ENCODE measurements at regions not wholly inside any gene's neighbourhood (a gene's known extent, or its start where the extent isn't known, plus 50 kb on each side); places are given as distances from the start of the nearest gene placed in this dataset.

DNA sequence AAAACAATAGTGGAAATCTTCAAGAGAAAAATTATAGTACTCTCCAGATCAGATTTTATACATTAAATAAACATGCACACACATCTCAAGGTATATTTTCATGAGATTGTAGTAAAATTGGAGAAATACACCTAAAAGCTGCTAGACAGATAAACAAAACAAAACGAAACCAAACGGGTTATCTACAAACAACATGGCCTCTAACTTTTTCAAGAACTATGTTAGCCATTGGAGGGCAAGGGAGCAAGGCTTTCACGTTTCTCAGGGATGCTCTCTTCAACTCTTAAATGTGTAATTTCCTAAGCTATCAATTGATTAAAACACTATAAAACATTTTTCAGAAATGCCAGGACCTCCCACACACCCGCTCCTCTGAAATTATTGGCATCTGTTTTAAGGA, 1262.4 kb upstream of the PCDH20 start:
- H3K4me3 Mint-ChIP-seq = no peak overlapping the region
- H3K27ac Mint-ChIP-seq = no peak overlapping the region
- Histone ChIP-seq H3K27ac (ENCODE audit: low read depth in 1 of 2, low read length in 2 of 2) (no peak overlapping the region), H3K4me3 (ENCODE audit: low read length) (no peak overlapping the region), H3K36me3 (ENCODE audit: insufficient read depth, low read length) (no peaks in the 10 kb centered on the region), H3K9me3 (ENCODE audit: control insufficient read depth in 1 of 2, insufficient read depth in 1 of 2, low read length in 2 of 2) (no peaks in the 10 kb centered on the region), H3K4me1 (ENCODE audit: insufficient read depth, low read length) (no peaks in the 10 kb centered on the region), H3K27me3 (ENCODE audit: control insufficient read depth in 1 of 2, insufficient read depth in 2 of 2, low read length in 2 of 2) (no peaks in the 10 kb centered on the region)
- no peak for DNase-seq
- H3K27me3 Mint-ChIP-seq = no peaks in the 10 kb centered on the region
- H3K4me1 Mint-ChIP-seq (ENCODE audit: low read depth) = no peaks in the 10 kb centered on the region
- H3K36me3 Mint-ChIP-seq (ENCODE audit: low read depth) = no peaks in the 10 kb centered on the region
- CTCF ChIA-PET = no interaction called here
- TF ChIP-seq, protein P1, sequence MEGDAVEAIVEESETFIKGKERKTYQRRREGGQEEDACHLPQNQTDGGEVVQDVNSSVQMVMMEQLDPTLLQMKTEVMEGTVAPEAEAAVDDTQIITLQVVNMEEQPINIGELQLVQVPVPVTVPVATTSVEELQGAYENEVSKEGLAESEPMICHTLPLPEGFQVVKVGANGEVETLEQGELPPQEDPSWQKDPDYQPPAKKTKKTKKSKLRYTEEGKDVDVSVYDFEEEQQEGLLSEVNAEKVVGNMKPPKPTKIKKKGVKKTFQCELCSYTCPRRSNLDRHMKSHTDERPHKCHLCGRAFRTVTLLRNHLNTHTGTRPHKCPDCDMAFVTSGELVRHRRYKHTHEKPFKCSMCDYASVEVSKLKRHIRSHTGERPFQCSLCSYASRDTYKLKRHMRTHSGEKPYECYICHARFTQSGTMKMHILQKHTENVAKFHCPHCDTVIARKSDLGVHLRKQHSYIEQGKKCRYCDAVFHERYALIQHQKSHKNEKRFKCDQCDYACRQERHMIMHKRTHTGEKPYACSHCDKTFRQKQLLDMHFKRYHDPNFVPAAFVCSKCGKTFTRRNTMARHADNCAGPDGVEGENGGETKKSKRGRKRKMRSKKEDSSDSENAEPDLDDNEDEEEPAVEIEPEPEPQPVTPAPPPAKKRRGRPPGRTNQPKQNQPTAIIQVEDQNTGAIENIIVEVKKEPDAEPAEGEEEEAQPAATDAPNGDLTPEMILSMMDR (IDR thresholded peaks at IDR 0.05) = no peak
- POLR2A ChIA-PET = no interaction called here
- H3K9me3 Mint-ChIP-seq = peaks cover 6% of the 10 kb centered on the region
- no peak for ATAC-seq (ENCODE audit: poor library complexity)
- intact Hi-C loops (cut with DNase I, micrococcal nuclease) = no loop called here

DNA sequence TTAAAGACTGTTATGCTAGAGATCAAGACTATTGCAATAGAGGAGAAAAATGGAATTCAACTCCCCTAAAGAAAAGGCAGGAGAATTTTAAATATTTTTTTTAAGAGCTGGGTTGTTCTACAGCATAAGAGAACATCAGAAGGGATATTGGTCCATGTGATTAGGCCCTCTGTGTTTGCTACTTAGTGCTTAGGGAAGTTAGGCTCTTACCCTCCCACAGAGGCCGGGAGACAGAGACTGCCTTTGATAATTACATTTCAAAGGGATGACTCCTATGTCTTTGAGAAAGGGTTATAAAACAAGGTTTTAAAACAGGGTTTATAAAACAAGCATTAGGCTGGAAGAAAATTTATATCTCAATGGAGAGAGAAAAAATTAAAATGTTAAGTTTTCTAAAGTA, 1248.1 kb upstream of the PCDH20 start:
- H3K4me3 Mint-ChIP-seq = no peak overlapping the region
- DNase-seq = no peak
- Histone ChIP-seq H3K27me3 (ENCODE audit: control insufficient read depth in 1 of 2, insufficient read depth in 2 of 2, low read length in 2 of 2) (no peaks in the 10 kb centered on the region), H3K4me3 (ENCODE audit: low read length) (no peak overlapping the region), H3K27ac (ENCODE audit: low read depth in 1 of 2, low read length in 2 of 2) (no peak overlapping the region), H3K9me3 (ENCODE audit: control insufficient read depth in 1 of 2, insufficient read depth in 1 of 2, low read length in 2 of 2) (peaks cover 0 to 5% of the 10 kb centered on the region in 2 experiments), H3K36me3 (ENCODE audit: insufficient read depth, low read length) (no peaks in the 10 kb centered on the region), H3K4me1 (ENCODE audit: insufficient read depth, low read length) (no peaks in the 10 kb centered on the region)
- no peaks in the 10 kb centered on the region for H3K4me1 Mint-ChIP-seq (ENCODE audit: low read depth)
- CTCF ChIA-PET = no interaction called here
- H3K9me3 Mint-ChIP-seq = no peaks in the 10 kb centered on the region
- ATAC-seq (ENCODE audit: poor library complexity) = no peak
- H3K27ac Mint-ChIP-seq = no peak overlapping the region
- no peaks in the 10 kb centered on the region for H3K36me3 Mint-ChIP-seq (ENCODE audit: low read depth)
- TF ChIP-seq, protein P1 (IDR thresholded peaks at IDR 0.05) = no peak
- POLR2A ChIA-PET = no interaction called here
- H3K27me3 Mint-ChIP-seq = no peaks in the 10 kb centered on the region
- intact Hi-C loops (cut with DNase I, micrococcal nuclease) = no loop called here

DNA sequence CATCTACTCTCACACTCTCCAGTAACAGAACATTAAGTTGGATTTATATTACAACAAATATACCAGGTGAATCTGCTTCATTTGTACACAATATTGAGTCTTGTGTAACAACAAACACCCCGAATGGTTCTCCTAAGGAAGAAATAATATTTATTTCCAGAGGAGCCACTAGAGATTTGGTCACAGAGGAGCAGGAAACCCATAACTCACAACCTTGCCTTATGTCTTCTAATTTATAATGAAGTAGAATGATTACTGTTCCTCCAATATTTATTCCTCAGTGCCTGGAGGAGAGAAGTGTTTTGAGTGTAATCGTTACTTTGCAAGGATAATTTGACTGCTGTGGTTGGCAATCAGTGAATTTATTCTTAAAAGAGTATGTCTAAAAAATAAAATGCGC, 1243.7 kb upstream of the PCDH20 start:
- CTCF ChIA-PET = no interaction called here

More for the DNA sequence above, 1243.7 kb upstream of the PCDH20 start:
- Mint-ChIP-seq H3K27ac (no peak overlapping the region), H3K4me1 (ENCODE audit: low read depth) (no peaks in the 10 kb centered on the region), H3K4me3 (no peak overlapping the region), H3K27me3 (no peaks in the 10 kb centered on the region), H3K36me3 (ENCODE audit: low read depth) (no peaks in the 10 kb centered on the region), H3K9me3 (no peaks in the 10 kb centered on the region)
- POLR2A ChIA-PET = no interaction called here
- TF ChIP-seq, protein P1 (IDR thresholded peaks at IDR 0.05) = no peak
- no peak for ATAC-seq (ENCODE audit: poor library complexity)
- Histone ChIP-seq H3K4me1 (ENCODE audit: insufficient read depth, low read length) (no peaks in the 10 kb centered on the region), H3K27me3 (ENCODE audit: control insufficient read depth in 1 of 2, insufficient read depth in 2 of 2, low read length in 2 of 2) (no peaks in the 10 kb centered on the region), H3K27ac (ENCODE audit: low read depth in 1 of 2, low read length in 2 of 2) (no peak overlapping the region), H3K4me3 (ENCODE audit: low read length) (no peak overlapping the region), H3K36me3 (ENCODE audit: insufficient read depth, low read length) (no peaks in the 10 kb centered on the region), H3K9me3 (ENCODE audit: control insufficient read depth in 1 of 2, insufficient read depth in 1 of 2, low read length in 2 of 2) (peaks cover 0 to 4% of the 10 kb centered on the region in 2 experiments)
- no peak for DNase-seq
- intact Hi-C loops (cut with DNase I, micrococcal nuclease) = no loop called here
